Lower leg skin (tissue), 3 donors: ENCODE measurements at regions not wholly inside any gene's neighbourhood (a gene's known extent, or its start where the extent isn't known, plus 50 kb on each side); places are given as distances from the start of the nearest gene placed in this dataset.

Source experiments
- CTCF ChIP-seq, 3 donors: fragments of 450-650 bp; IDR thresholded peaks; one replicate each; pipeline ENCODE4 v1.5.1; 2016; ENCODE audit warnings: antibody characterized with exemption in 3 of 3, mild to moderate bottlenecking in 3 of 3, moderate library complexity in 2 of 3
- POLR2A ChIP-seq, 2 donors: fragments of 450-650 bp; IDR thresholded peaks; one replicate each; pipeline ENCODE4 v1.6.1; 2016 to 2017; ENCODE audit warnings: antibody characterized with exemption in 2 of 2, mild to moderate bottlenecking in 1 of 2, moderate library complexity in 1 of 2

GRCh38 chr4:19614171-19614570 is 637.5 kb upstream of the SLIT2 start:
- TF ChIP-seq CTCF (IDR thresholded peaks at IDR 0.05) (no peak), POLR2A (IDR thresholded peaks at IDR 0.05) (no peak)
